Activated CD4-positive, alpha-beta memory T cell treated with anti-CD3 and anti-CD28 coated beads for 36 hours (primary cell): ENCODE measurements at regions not wholly inside any gene's neighbourhood (a gene's known extent, or its start where the extent isn't known, plus 50 kb on each side); places are given as distances from the start of the nearest gene placed in this dataset.

Experiments
- CTCF ChIA-PET: fragments of 350-600 bp; sonication (Branson Sonifier 250); formaldehyde crosslinking; loops from one replicate; lab custom pipeline; 2021; ENCODE audit warnings: antibody characterized with exemption, inconsistent platforms; lab: Charles Lee
- POLR2A ChIA-PET: fragments of 350-600 bp; sonication (Branson Sonifier 250); formaldehyde crosslinking; loops from one replicate; lab custom pipeline; 2021; ENCODE audit warnings: antibody characterized with exemption; lab: Charles Lee
- DNase-seq: peaks from one replicate; pipeline ENCODE4 v3.0.0-alpha.2; 2020
- H3K27ac Mint-ChIP-seq: one replicate; pipeline ENCODE4 v1.8.0; 2021; ENCODE audit warnings: mixed read lengths
- H3K27me3 Mint-ChIP-seq: one replicate; pipeline ENCODE4 v1.8.0; 2021; ENCODE audit warnings: mixed read lengths
- H3K36me3 Mint-ChIP-seq: one replicate; pipeline ENCODE4 v1.8.0; 2021; ENCODE audit warnings: mixed read lengths
- H3K4me1 Mint-ChIP-seq: one replicate; pipeline ENCODE4 v1.8.0; 2021; ENCODE audit warnings: low read depth, mixed read lengths
- H3K4me3 Mint-ChIP-seq: one replicate; pipeline ENCODE4 v1.8.0; 2021; ENCODE audit warnings: mild to moderate bottlenecking, mixed read lengths
- H3K9me3 Mint-ChIP-seq: one replicate; pipeline ENCODE4 v1.8.0; 2021; ENCODE audit warnings: mixed read lengths
- intact Hi-C: fragments of 100-400 bp; cut with micrococcal nuclease; formaldehyde crosslinking; loops from one replicate; pipeline ENCODE4 v1.15.1; 2023

DNA sequence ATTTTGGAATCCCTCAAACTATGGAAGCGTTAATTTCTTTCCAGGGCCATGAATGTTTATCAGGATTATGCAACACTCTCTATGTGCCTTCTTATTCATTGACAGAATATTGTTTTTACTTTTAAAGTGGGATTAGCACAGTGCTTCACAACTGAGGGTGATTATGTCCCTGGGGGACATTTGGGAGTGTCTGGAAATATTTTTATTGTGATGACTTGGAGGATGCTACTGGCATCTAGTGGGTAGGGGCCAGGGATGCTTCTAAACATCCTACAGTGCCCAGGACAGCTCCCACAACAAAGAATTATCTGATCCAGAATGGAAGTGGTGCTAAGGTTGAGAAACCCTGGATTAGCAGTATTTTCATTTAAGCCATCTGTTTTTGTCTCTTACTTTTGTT lies 338.5 kb upstream of the SOX5 start:
- H3K27ac Mint-ChIP-seq = no peak overlapping the region
- H3K4me1 Mint-ChIP-seq = no peaks in the 10 kb centered on the region
- no peaks in the 10 kb centered on the region for H3K9me3 Mint-ChIP-seq
- no peaks in the 10 kb centered on the region for H3K27me3 Mint-ChIP-seq
- no peak for DNase-seq
- ChIA-PET CTCF (no interaction called here), POLR2A (no interaction called here)
- no peak overlapping the region for H3K4me3 Mint-ChIP-seq
- no peaks in the 10 kb centered on the region for H3K36me3 Mint-ChIP-seq
- intact Hi-C loops = no loop called here

DNA sequence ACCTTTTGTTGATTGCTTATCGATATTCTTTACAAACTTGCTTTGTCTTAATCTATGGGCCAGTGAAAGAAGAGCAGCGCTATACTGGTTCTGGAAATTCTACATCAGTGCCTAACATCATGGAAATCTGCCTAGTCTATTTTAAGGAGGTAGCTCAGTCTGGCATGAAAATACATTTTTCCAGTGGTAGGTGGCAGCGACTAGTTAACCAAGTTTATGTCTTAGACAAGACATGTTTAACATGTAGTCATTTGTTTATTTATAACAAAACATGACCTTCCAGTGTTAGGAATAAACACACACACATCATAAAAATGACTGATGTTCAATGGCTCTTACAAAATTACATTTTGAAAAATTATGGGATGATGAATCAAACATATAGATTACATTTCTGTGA lies 336.0 kb upstream of the SOX5 start:
- no peaks in the 10 kb centered on the region for H3K9me3 Mint-ChIP-seq
- H3K4me3 Mint-ChIP-seq = no peak overlapping the region
- H3K4me1 Mint-ChIP-seq = no peaks in the 10 kb centered on the region
- no peaks in the 10 kb centered on the region for H3K36me3 Mint-ChIP-seq
- intact Hi-C loops = no loop called here
- ChIA-PET CTCF (no interaction called here), POLR2A (no interaction called here)
- H3K27me3 Mint-ChIP-seq = no peaks in the 10 kb centered on the region
- DNase-seq = no peak
- H3K27ac Mint-ChIP-seq = no peak overlapping the region

DNA sequence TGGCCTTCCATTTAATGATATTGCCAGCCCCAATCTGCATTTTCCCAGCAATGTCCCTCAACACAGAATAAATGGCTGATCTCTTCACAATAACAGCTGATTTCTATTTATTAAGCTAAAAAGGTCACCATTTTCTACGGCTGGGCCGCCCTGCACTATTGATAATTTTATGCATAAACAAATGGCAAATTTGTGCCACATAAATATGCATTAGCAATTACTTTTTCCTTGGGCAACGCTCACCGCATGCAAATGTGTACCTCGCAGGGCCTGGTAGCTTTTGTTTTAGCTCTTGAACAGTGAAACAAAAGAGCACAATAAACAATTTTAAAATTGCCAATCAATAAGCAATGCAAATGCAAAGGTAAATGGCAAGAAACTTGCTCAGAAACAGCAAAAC lies 331.9 kb upstream of the SOX5 start:
- DNase-seq = no peak
- Mint-ChIP-seq H3K27me3 (no peaks in the 10 kb centered on the region), H3K27ac (no peak overlapping the region), H3K9me3 (no peaks in the 10 kb centered on the region), H3K4me3 (no peak overlapping the region), H3K4me1 (no peaks in the 10 kb centered on the region), H3K36me3 (no peaks in the 10 kb centered on the region)
- ChIA-PET POLR2A (no interaction called here), CTCF (no interaction called here)
- intact Hi-C loops = no loop called here

DNA sequence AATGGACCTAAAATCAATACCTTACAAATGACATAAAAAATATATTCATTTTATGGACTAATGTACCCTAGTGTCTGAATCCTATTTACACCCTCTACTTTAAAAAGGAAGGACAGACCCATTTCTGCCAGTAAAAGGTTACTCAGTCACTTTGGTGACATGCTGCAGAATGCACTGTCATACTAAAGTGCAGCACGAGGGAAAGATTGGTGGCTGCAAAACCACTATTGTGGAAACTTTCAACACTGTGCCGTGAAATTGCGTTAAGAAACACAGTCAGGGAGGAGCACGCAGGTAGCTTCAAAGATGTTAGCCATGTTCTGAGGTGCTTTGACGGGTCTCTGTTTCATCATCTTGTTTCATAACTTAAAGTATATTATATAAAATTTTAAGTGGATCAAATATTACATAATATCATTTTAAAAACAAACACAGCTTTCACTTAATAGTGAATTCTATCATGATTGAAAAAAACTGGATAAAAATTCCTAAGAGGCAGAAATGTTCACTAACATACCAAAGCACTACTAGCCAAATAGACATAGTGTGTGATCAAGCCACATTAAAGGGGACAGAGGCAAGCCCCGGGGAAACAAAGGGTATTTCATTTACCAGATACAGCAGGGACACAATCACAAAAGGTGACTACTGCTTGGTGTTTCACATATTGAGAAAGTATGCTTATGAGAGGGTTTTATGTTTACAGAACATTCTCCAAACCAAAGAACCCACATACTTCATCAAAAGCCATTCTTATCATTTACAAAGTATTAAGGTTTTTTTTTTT lies 330.8 kb upstream of the SOX5 start:
- H3K4me1 Mint-ChIP-seq = no peaks in the 10 kb centered on the region
- intact Hi-C loops = no loop called here
- no peak for DNase-seq
- H3K36me3 Mint-ChIP-seq = no peaks in the 10 kb centered on the region
- no peaks in the 10 kb centered on the region for H3K9me3 Mint-ChIP-seq
- ChIA-PET CTCF (no interaction called here), POLR2A (no interaction called here)
- no peaks in the 10 kb centered on the region for H3K27me3 Mint-ChIP-seq
- no peak overlapping the region for H3K4me3 Mint-ChIP-seq
- no peak overlapping the region for H3K27ac Mint-ChIP-seq

- Mint-ChIP-seq H3K4me1 (no peaks in the 10 kb centered on the region), H3K4me3 (no peak overlapping the region), H3K9me3 (no peaks in the 10 kb centered on the region), H3K36me3 (no peaks in the 10 kb centered on the region), H3K27ac (no peak overlapping the region), H3K27me3 (no peaks in the 10 kb centered on the region)
- POLR2A ChIA-PET = no interaction called here
- CTCF ChIA-PET = interaction anchor here (0.7 kb wide), 1 partner anchor 930 kb away, joined by 4 read pairs; no protein-coding TSS in a partner anchor
- intact Hi-C loops = no loop called here
- DNase-seq = no peak
Measured at GRCh38 chr12:24278832-24279231, 329.4 kb upstream of the SOX5 start.

- intact Hi-C loops = loop anchor here (5.0 kb wide), 1 partner anchor 566 kb away; no protein-coding TSS in a partner anchor
- ChIA-PET POLR2A (no interaction called here), CTCF (no interaction called here)
- no peak overlapping the region for H3K27ac Mint-ChIP-seq
- no peaks in the 10 kb centered on the region for H3K36me3 Mint-ChIP-seq
- H3K9me3 Mint-ChIP-seq = no peaks in the 10 kb centered on the region
- H3K4me3 Mint-ChIP-seq = no peak overlapping the region
- H3K4me1 Mint-ChIP-seq = no peaks in the 10 kb centered on the region
- no peaks in the 10 kb centered on the region for H3K27me3 Mint-ChIP-seq
- no peak for DNase-seq
Measured at GRCh38 chr12:24270965-24271364, 321.5 kb upstream of the SOX5 start.

- DNase-seq = no peak
- ChIA-PET POLR2A (no interaction called here), CTCF (interaction anchor here (0.6 kb wide), 1 partner anchor 195 kb away, joined by 3 read pairs; no protein-coding TSS in a partner anchor)
- Mint-ChIP-seq H3K36me3 (no peaks in the 10 kb centered on the region), H3K4me3 (no peak overlapping the region), H3K9me3 (no peaks in the 10 kb centered on the region), H3K27ac (no peak overlapping the region), H3K27me3 (no peaks in the 10 kb centered on the region), H3K4me1 (no peaks in the 10 kb centered on the region)
- intact Hi-C loops = loop anchor here (5.0 kb wide), 1 partner anchor 567 kb away; no protein-coding TSS in a partner anchor
Measured at GRCh38 chr12:24270464-24270863, 321.0 kb upstream of the SOX5 start.

- Mint-ChIP-seq H3K36me3 (no peaks in the 10 kb centered on the region), H3K27ac (no peak overlapping the region), H3K9me3 (no peaks in the 10 kb centered on the region), H3K27me3 (no peaks in the 10 kb centered on the region), H3K4me1 (no peaks in the 10 kb centered on the region), H3K4me3 (no peak overlapping the region)
- CTCF ChIA-PET = no interaction called here
- no peak for DNase-seq
- intact Hi-C loops = no loop called here
- POLR2A ChIA-PET = no interaction called here
Measured at GRCh38 chr12:24268663-24269186, 319.3 kb upstream of the SOX5 start.

GRCh38 chr12:24266982-24267381 lies 317.5 kb upstream of the SOX5 start:
- Mint-ChIP-seq H3K4me1 (no peaks in the 10 kb centered on the region), H3K4me3 (no peak overlapping the region), H3K9me3 (no peaks in the 10 kb centered on the region), H3K36me3 (no peaks in the 10 kb centered on the region), H3K27me3 (no peaks in the 10 kb centered on the region), H3K27ac (no peak overlapping the region)
- intact Hi-C loops = no loop called here
- no peak for DNase-seq
- CTCF ChIA-PET = no interaction called here
- POLR2A ChIA-PET = no interaction called here

DNA sequence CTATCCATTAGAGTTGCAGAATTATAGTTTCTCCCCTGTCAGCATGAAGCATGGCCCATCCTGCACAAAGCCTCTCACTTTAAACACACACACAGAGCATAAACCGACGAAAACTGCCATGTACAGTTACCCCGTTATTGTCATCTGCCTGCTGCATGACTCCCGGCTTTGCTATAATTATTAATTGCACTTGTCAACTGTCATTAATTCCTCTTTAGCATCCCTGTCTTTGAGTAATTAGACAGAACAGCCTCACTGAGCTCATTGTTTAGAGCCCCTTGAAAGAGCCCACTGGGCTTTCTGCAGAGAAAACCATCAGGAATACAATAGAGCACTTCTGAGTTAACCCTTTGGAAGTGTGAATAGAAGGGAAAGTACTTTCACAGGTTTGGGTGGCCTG lies 307.2 kb upstream of the SOX5 start:
- CTCF ChIA-PET = no interaction called here
- Mint-ChIP-seq H3K27ac (no peak overlapping the region), H3K4me1 (no peaks in the 10 kb centered on the region), H3K36me3 (no peaks in the 10 kb centered on the region), H3K4me3 (no peak overlapping the region), H3K27me3 (no peaks in the 10 kb centered on the region), H3K9me3 (peaks cover 2% of the 10 kb centered on the region)
- no peak for DNase-seq
- intact Hi-C loops = no loop called here
- POLR2A ChIA-PET = no interaction called here

- no peak for DNase-seq
- CTCF ChIA-PET = no interaction called here
- H3K27ac Mint-ChIP-seq = no peak overlapping the region
- POLR2A ChIA-PET = no interaction called here
- no peaks in the 10 kb centered on the region for H3K4me1 Mint-ChIP-seq
- no peaks in the 10 kb centered on the region for H3K36me3 Mint-ChIP-seq
- no peaks in the 10 kb centered on the region for H3K27me3 Mint-ChIP-seq
- intact Hi-C loops = no loop called here
- no peak overlapping the region for H3K4me3 Mint-ChIP-seq
- peaks cover 2% of the 10 kb centered on the region for H3K9me3 Mint-ChIP-seq
Measured at GRCh38 chr12:24255920-24256665, 306.6 kb upstream of the SOX5 start.

- no peaks in the 10 kb centered on the region for H3K36me3 Mint-ChIP-seq
- CTCF ChIA-PET = no interaction called here
- no peak overlapping the region for H3K4me3 Mint-ChIP-seq
- no peaks in the 10 kb centered on the region for H3K27me3 Mint-ChIP-seq
- intact Hi-C loops = no loop called here
- no peak for DNase-seq
- no peaks in the 10 kb centered on the region for H3K4me1 Mint-ChIP-seq
- peaks cover 2% of the 10 kb centered on the region for H3K9me3 Mint-ChIP-seq
- POLR2A ChIA-PET = interaction anchor here (0.6 kb wide), 1 partner anchor 883 kb away, joined by 5 read pairs; no protein-coding TSS in a partner anchor
- no peak overlapping the region for H3K27ac Mint-ChIP-seq
Measured at GRCh38 chr12:24252602-24253001, 303.1 kb upstream of the SOX5 start.
